Mesenchymal stem cell (in vitro differentiated cells and primary cell): ENCODE measurements at regions not wholly inside any gene's neighbourhood (a gene's known extent, or its start where the extent isn't known, plus 50 kb on each side); places are given as distances from the start of the nearest gene placed in this dataset.

Source experiments
- DNase-seq: peaks from one replicate; pipeline ENCODE4 v3.0.0-alpha.2; 2013
- H2AFZ ChIP-seq: one replicate; pipeline ENCODE4 v1.6.1; 2013; ENCODE audit warnings: low read depth, mild to moderate bottlenecking, control low read depth, inconsistent platforms, low read length, moderate library complexity
- H2AK5ac ChIP-seq: 2 replicates; pipeline ENCODE4 v1.6.1; 2013; ENCODE audit warnings: low read length, moderate library complexity, mild to moderate bottlenecking, inconsistent platforms; ENCODE audit not compliant: severe bottlenecking
- H2BK120ac ChIP-seq: one replicate; pipeline ENCODE4 v1.6.1; 2013; ENCODE audit warnings: low read depth, mild to moderate bottlenecking, inconsistent platforms, low read length, moderate library complexity
- H2BK12ac ChIP-seq, 2 experiments: one replicate each; pipeline ENCODE4 v1.6.1; 2013; ENCODE audit warnings: inconsistent platforms in 2 of 2, low read length in 2 of 2, mild to moderate bottlenecking in 2 of 2, moderate library complexity in 2 of 2, control low read depth in 1 of 2
- H2BK15ac ChIP-seq: one replicate; pipeline ENCODE4 v1.6.1; 2013; ENCODE audit warnings: mild to moderate bottlenecking, low read depth, inconsistent platforms; ENCODE audit not compliant: poor library complexity, severe bottlenecking
- H2BK5ac ChIP-seq: 2 replicates; pipeline ENCODE4 v1.6.1; 2013; ENCODE audit warnings: low read depth, mild to moderate bottlenecking, low read length, control low read depth, inconsistent platforms; ENCODE audit not compliant: poor library complexity, severe bottlenecking
- H3K14ac ChIP-seq, 2 experiments: one replicate each; pipeline ENCODE4 v1.6.1; 2013; ENCODE audit warnings: inconsistent platforms in 2 of 2, low read length in 2 of 2, control low read depth in 1 of 2, mild to moderate bottlenecking in 1 of 2, moderate library complexity in 1 of 2
- H3K18ac ChIP-seq, 2 experiments: one replicate each; pipeline ENCODE4 v1.6.1; 2013; ENCODE audit warnings: inconsistent platforms in 2 of 2, low read length in 2 of 2, control low read depth in 1 of 2, low read depth in 1 of 2, mild to moderate bottlenecking in 1 of 2
- H3K23ac ChIP-seq, 2 experiments: one replicate each; pipeline ENCODE4 v1.6.1; 2013; ENCODE audit warnings: inconsistent platforms in 2 of 2, low read length in 2 of 2, mild to moderate bottlenecking in 2 of 2, moderate library complexity in 2 of 2, control low read depth in 1 of 2
- H3K27ac ChIP-seq: 2 replicates; pipeline ENCODE4 v1.5.1; 2013; ENCODE audit warnings: mild to moderate bottlenecking, moderate library complexity, low read length, control low read depth, inconsistent platforms; ENCODE audit not compliant: poor library complexity, severe bottlenecking
- H3K27me3 ChIP-seq, 2 experiments: 2 replicates each; pipeline versions ENCODE4 v1.6.1 to v1.7.0; 2013; ENCODE audit warnings: low read length in 2 of 2, mild to moderate bottlenecking in 2 of 2, moderate library complexity in 2 of 2, control low read depth in 1 of 2, inconsistent platforms in 1 of 2; ENCODE audit not compliant: control insufficient read depth in 1 of 2, insufficient read depth in 1 of 2
- H3K36me3 ChIP-seq, 2 experiments: 2 replicates each; pipeline versions ENCODE4 v1.6.1 to v1.7.0; 2013; ENCODE audit warnings: low read length in 2 of 2, control low read depth in 1 of 2, inconsistent platforms in 1 of 2, low read depth in 1 of 2, mild to moderate bottlenecking in 1 of 2; ENCODE audit not compliant: insufficient read depth in 2 of 2, control insufficient read depth in 1 of 2
- H3K4ac ChIP-seq, 2 experiments: one replicate each; pipeline ENCODE4 v1.6.1; 2013; ENCODE audit warnings: inconsistent platforms in 2 of 2, low read length in 2 of 2, mild to moderate bottlenecking in 2 of 2, moderate library complexity in 2 of 2, control low read depth in 1 of 2, low read depth in 1 of 2
- H3K4me1 ChIP-seq: 2 replicates; pipeline ENCODE4 v1.6.1; 2013; ENCODE audit warnings: low read depth, low read length, control low read depth; ENCODE audit not compliant: control insufficient read depth, insufficient read depth
- H3K4me2 ChIP-seq: 2 replicates; pipeline ENCODE4 v1.6.1; 2013; ENCODE audit warnings: low read length, mild to moderate bottlenecking, inconsistent platforms; ENCODE audit not compliant: poor library complexity, severe bottlenecking
- H3K4me3 ChIP-seq, 2 experiments: 2 replicates each; pipeline versions ENCODE4 v1.5.1 to v1.7.0; 2013; ENCODE audit warnings: low read length in 2 of 2, mild to moderate bottlenecking in 2 of 2, control low read depth in 1 of 2, low read depth in 1 of 2; ENCODE audit not compliant: insufficient read depth in 1 of 2
- H3K79me1 ChIP-seq: replicated peaks from 2 replicates; pipeline ENCODE4 v1.6.1; 2013; ENCODE audit warnings: mild to moderate bottlenecking, control low read depth, low read length, inconsistent platforms; ENCODE audit not compliant: poor library complexity, severe bottlenecking
- H3K9ac ChIP-seq: 2 replicates; pipeline ENCODE4 v1.7.0; 2013; ENCODE audit warnings: mild to moderate bottlenecking, low read length, moderate library complexity
- H3K9me3 ChIP-seq: 2 replicates; pipeline ENCODE4 v1.7.0; 2013; ENCODE audit warnings: mild to moderate bottlenecking, low read length; ENCODE audit not compliant: control insufficient read depth
- H4K8ac ChIP-seq: one replicate; pipeline ENCODE4 v1.6.1; 2013; ENCODE audit warnings: inconsistent platforms, mild to moderate bottlenecking, low read length, moderate library complexity
- H4K91ac ChIP-seq: one replicate; pipeline ENCODE4 v1.6.1; 2013; ENCODE audit warnings: mild to moderate bottlenecking, low read length, inconsistent platforms
- WGBS: methylation state at CpG from one replicate; pipeline ENCODE4 v1.1.7; 2013; ENCODE audit warnings: mixed read lengths; 5-methylcytosine and 5-hydroxymethylcytosine counted together

- no peak for DNase-seq
- 62% methylated on average over 7 of the region's 8 CpGs for WGBS
- no peak overlapping the region for H2BK5ac ChIP-seq
- H3K4me1 ChIP-seq, result peaks cover 5% of the 10 kb centered on the region
- no peaks in the 10 kb centered on the region for H3K36me3 ChIP-seq
- no peak overlapping the region for H2AFZ ChIP-seq
- H4K91ac ChIP-seq, result no peak overlapping the region
- no peak overlapping the region for H3K18ac ChIP-seq
- no peak overlapping the region for H3K9ac ChIP-seq
- H3K14ac ChIP-seq, result no peak overlapping the region
- H2BK120ac ChIP-seq, result no peak overlapping the region
- H3K79me1 ChIP-seq, result no peaks in the 10 kb centered on the region
- no peak overlapping the region for H3K27ac ChIP-seq
- no peak overlapping the region for H2BK12ac ChIP-seq
- no peak overlapping the region for H3K4ac ChIP-seq
- no peak overlapping the region for H3K4me2 ChIP-seq
- H4K8ac ChIP-seq, result no peak overlapping the region
- H2BK15ac ChIP-seq, result no peak overlapping the region
- H3K23ac ChIP-seq, result no peak overlapping the region
- H3K9me3 ChIP-seq, result no peaks in the 10 kb centered on the region
- H3K27me3 ChIP-seq, result peaks cover 4 to 73% of the 10 kb centered on the region in 2 experiments
- no peak overlapping the region for H2AK5ac ChIP-seq
- no peak overlapping the region for H3K4me3 ChIP-seq
Observed at GRCh38 chrX:69290292-69290691, 125.0 kb upstream of the PJA1 start.

DNA sequence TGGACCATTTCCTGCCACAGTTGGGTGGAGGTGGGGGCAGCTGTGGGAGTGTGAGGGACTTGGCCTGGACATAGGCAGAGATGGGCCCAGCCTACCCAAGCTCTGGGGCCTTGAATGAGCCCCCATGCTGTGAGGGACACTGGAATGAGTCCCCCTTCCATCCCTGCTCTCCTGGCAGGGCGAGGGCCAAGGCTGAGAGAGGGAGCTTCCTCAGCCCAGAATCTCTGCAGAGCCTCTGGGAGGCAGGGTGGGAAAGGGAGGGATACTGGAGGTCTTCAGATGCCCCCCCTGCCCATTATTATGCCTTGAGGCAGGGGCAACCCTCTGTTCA, 124.5 kb upstream of the PJA1 start:
- Histone ChIP-seq H2BK5ac (no peak overlapping the region), H3K4me1 (peaks cover 5% of the 10 kb centered on the region), H3K4me3 (no peak overlapping the region), H2BK15ac (no peak overlapping the region), H3K9ac (no peak overlapping the region), H4K8ac (no peak overlapping the region), H3K18ac (no peak overlapping the region), H4K91ac (no peak overlapping the region), H3K36me3 (no peaks in the 10 kb centered on the region), H2BK120ac (no peak overlapping the region), H3K27me3 (peaks cover 4 to 74% of the 10 kb centered on the region in 2 experiments), H2AFZ (no peak overlapping the region), H3K4me2 (no peak overlapping the region), H3K27ac (no peak overlapping the region), H3K9me3 (no peaks in the 10 kb centered on the region), H2BK12ac (no peak overlapping the region), H3K4ac (no peak overlapping the region), H3K79me1 (no peaks in the 10 kb centered on the region), H3K23ac (no peak overlapping the region), H2AK5ac (no peak overlapping the region), H3K14ac (no peak overlapping the region)
- no CpG with 5 or more reads among the region's 1 CpG for WGBS
- DNase-seq, result no peak

DNA sequence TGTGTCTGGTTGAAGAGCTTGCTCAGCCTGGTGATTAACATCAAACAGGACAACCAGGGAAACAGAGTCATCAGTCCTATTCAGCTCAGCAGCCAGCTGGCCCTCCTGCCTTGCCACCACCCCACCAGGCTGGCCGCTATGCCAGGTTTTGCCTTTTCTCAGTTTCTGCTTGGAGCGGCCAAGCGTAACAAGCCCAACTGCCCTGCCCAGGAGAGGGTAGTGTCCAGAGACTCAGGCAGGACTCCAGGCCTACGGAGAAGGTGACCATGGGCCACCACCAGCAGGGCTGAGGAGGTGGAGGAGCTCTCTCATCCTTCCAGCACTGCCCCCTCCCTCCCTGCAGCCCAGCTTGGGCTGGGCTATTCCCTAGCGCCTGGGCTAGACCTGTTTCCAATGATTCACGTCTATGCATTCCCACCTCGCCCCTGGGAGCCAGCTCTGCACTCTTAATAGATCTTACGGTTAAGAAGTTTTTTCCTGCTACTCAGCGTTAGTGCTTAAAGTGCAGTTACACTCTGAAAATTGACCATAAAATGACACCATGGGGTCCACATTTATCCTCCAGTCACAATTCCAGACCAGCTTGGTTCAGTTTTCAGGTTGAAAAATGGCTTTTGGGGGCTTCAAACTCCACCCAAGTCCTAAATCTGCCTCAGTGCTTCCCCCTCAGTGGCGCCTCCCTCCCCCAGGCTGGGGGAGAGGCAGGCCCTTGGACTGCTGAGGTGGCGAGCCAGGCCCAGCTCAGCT, 124.0 kb upstream of the PJA1 start:
- H3K9ac ChIP-seq, result no peak overlapping the region
- no peaks in the 10 kb centered on the region for H3K36me3 ChIP-seq
- no peak overlapping the region for H3K4me2 ChIP-seq
- H2AK5ac ChIP-seq, result no peak overlapping the region
- no peak overlapping the region for H3K4ac ChIP-seq
- H2BK120ac ChIP-seq, result no peak overlapping the region
- peaks cover 5% of the 10 kb centered on the region for H3K4me1 ChIP-seq
- no peaks in the 10 kb centered on the region for H3K79me1 ChIP-seq
- no peak overlapping the region for H2BK15ac ChIP-seq
- no peak overlapping the region for H2BK12ac ChIP-seq
- H3K27ac ChIP-seq, result no peak overlapping the region
- no peak overlapping the region for H4K91ac ChIP-seq
- 47% methylated on average over 9 of the region's 11 CpGs for WGBS
- H3K23ac ChIP-seq, result no peak overlapping the region
- H4K8ac ChIP-seq, result no peak overlapping the region
- H3K18ac ChIP-seq, result no peak overlapping the region
- H3K14ac ChIP-seq, result no peak overlapping the region
- no peak overlapping the region for H3K4me3 ChIP-seq
- no peak overlapping the region for H2AFZ ChIP-seq
- DNase-seq, result no peak
- H3K9me3 ChIP-seq, result no peaks in the 10 kb centered on the region
- peaks cover 4 to 78% of the 10 kb centered on the region in 2 experiments for H3K27me3 ChIP-seq
- H2BK5ac ChIP-seq, result no peak overlapping the region

DNA sequence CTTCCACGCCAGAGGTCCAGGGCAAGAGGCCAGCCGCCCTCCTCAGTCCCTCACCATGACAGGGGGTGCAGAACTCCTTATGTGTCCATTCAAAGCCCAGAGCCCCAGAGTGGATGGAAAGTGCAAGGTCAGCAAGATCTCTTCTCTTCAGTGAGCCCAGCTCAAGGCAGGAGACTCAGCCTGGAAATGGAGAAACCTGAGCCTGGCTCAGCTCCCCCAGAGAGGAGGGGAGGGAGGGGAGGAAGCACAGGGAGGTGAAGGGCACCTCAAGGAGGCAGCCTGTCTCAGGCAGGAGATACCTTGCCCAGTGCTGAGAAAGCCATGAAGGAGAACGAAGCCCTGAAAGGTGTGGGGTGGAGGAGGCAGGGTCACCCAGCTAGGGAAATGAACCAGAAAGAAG, 121.8 kb upstream of the PJA1 start:
- no peak for DNase-seq
- no peak overlapping the region for H2AFZ ChIP-seq
- H3K14ac ChIP-seq, result no peak overlapping the region
- no peak overlapping the region for H3K9ac ChIP-seq
- H3K79me1 ChIP-seq, result no peaks in the 10 kb centered on the region
- no peaks in the 10 kb centered on the region for H3K9me3 ChIP-seq
- H3K36me3 ChIP-seq, result no peaks in the 10 kb centered on the region
- H2BK15ac ChIP-seq, result no peak overlapping the region
- H3K4me3 ChIP-seq, result no peak overlapping the region
- no peak overlapping the region for H2BK12ac ChIP-seq
- H3K4me2 ChIP-seq, result no peak overlapping the region
- peaks cover 5% of the 10 kb centered on the region for H3K4me1 ChIP-seq
- peaks cover 9 to 79% of the 10 kb centered on the region in 2 experiments for H3K27me3 ChIP-seq
- H2BK5ac ChIP-seq, result no peak overlapping the region
- 90% methylated on average over 2 of the region's 3 CpGs for WGBS
- no peak overlapping the region for H3K18ac ChIP-seq
- no peak overlapping the region for H2BK120ac ChIP-seq
- no peak overlapping the region for H4K8ac ChIP-seq
- H3K27ac ChIP-seq, result no peak overlapping the region
- H4K91ac ChIP-seq, result no peak overlapping the region
- no peak overlapping the region for H3K23ac ChIP-seq
- H3K4ac ChIP-seq, result no peak overlapping the region
- H2AK5ac ChIP-seq, result no peak overlapping the region
